NOMO-1 treated with dmso at 0.1 percent for 144 hours (cell line): ENCODE measurements at regions not wholly inside any gene's neighbourhood (a gene's known extent, or its start where the extent isn't known, plus 50 kb on each side); places are given as distances from the start of the nearest gene placed in this dataset.
"Not testable (repeated sequence)": the region's sequence is repeated elsewhere in the genome, so short reads cannot be mapped to it uniquely, and the experiment has no call there.

ENCODE experiments used
- DNase-seq: peaks from one replicate; lab custom pipeline; 2025; ENCODE audit not compliant: unreplicated experiment; lab: John Stamatoyannopoulos, UW

DNA sequence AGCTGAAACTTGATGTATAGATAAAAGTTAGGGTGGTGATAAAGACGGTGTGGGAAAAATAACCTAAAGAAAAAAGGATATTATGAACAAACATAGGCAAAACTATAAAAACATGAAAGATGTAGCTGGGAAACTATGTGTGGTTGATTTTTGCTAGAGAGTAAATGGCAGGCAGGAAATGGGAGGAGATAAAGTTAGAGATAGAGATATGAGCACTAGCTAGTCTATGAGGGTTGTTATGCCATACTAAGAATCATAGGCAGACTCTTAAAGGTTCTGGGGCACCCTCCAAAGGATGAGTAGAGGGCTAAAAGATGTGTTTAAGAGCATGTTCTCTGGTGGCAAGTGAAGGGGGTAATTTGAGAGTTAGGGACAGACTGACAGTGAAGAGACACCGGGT is 1109.2 kb downstream of the GATA3 start:
- no peak for DNase-seq

DNA sequence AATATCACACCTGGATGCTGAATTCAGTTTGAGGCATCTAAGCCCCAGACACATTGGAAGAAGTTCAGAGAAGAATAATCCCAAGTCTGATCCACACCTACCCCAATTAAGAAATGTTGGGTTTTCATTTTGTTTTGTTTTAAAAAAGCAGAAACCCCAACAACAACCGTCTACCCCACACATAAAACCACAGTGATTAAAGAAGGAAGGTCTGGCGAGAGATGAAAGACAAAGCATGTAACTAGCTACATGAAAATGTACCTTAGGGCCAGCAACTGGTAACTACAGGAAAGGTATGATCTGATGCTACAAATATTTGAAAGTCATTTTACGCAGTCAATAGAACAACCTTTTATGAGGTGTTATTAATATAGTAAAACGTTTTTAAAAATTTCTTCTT is 1112.3 kb downstream of the GATA3 start:
- DNase-seq = no peak

DNA sequence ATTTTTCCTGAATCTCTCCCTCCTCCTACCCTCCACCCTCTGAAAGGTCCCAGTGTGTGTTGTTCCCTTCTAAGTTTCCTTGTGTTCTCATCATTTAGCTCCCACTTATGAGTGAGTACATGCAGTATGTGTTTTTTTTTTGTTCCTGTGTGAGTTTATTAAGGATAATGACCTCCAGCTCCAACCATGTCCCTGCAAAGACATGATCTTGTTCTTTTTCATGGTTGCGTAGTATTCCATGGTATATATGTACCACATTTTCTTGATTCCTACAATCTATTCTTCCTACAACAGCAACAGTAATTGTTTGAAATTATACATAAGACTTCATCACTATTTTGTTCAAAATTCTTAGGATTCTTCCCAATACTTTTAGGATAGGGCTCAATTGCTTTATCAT is 1117.8 kb downstream of the GATA3 start:
- no peak for DNase-seq

GRCh38 chr10:9175200-9175599 is 1120.7 kb downstream of the GATA3 start:
- no peak for DNase-seq

GRCh38 chr10:9183197-9183880 is 1128.9 kb downstream of the GATA3 start:
- DNase-seq = not testable (repeated sequence)

DNA sequence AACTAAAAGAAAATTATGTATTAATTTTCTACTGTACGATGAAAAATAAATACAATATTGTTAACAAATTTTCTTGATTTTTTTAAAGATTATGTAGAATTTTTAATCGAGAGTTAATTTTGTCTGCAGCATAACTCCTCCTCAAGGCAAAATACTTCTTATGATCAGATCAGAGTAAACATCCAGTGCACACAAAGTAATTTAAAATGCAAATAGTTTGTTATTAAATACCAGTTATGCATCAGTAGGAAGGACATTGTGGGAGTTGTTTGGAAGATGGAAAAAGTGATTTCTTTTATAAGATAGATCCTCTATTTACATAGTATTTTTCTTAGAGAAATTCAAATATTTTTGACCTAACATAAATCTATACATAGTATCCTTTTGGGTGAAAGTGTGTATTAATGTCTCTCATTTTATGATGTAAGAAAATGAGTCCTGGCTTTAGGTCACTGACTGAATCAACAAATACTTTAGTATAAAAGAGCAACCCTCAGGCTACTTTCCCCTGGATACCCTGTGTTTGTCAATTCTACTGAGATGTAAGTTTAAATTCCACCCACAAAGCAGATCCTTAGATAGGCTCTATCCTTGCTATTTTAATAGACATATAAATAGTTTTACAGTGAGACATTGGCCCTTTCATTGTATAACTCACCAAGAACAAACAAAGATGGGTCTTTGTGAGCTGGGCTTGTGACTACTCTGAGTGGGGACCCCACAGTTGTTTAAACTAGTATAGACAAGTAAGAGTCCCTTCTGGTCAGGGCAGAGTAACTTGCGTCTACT is 1133.7 kb downstream of the GATA3 start:
- DNase-seq = no peak

DNA sequence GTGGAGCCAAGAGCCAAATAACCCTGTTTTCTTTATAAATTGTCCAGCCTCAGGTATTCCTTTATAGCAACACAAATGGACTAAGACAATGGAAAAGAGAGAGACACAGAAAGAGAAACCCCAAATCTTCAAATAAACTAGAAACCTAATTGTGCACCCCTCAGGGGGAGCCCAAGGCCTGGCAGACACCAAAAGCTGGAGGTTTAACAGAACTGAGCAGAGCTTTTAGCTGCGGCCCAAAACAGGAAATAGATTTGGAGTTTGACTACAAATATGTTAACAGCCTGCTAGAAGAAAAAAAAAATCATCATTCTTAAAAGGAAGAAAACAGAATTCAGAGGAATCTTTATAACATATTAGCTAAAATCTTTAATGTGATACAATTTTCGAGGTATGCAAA is 1135.0 kb downstream of the GATA3 start:
- DNase-seq = no peak

DNA sequence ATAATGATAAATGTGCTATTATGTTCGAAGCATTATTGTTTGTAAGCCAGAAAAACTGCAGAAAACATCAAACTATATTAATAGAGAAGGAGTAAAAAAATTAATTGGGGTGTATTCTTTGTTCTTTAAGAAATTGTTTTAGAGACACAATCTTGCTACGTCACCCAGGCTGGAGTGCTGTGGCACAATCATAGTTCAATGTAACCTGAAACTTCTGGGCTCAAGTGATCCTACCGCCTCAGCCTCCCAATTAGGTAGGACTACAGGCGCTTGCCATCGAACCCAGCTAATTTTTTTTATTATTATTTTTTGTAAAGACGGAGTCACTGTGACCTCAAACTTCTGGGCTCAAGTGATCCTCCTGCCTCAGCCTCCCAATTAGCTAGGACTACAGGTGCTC is 1138.6 kb downstream of the GATA3 start:
- DNase-seq = no peak

DNA sequence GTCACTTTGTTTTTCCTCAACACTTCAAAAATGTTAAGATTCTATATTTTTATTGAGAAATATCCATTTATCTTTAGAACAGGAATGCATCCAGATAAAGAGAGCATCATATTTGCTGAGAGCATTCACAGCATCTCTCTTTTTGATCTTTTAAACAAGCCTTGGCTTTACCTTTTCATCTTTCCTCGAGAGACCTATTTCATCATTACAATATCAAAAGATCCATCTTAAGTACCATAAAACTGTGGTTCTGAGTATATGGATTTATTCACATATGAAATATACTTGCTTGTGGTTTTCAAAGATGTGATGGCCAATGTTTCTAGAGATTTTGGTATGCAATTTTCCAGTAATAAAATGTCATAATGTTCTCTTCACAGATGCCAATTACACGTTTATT is 1140.9 kb downstream of the GATA3 start:
- no peak for DNase-seq

DNA sequence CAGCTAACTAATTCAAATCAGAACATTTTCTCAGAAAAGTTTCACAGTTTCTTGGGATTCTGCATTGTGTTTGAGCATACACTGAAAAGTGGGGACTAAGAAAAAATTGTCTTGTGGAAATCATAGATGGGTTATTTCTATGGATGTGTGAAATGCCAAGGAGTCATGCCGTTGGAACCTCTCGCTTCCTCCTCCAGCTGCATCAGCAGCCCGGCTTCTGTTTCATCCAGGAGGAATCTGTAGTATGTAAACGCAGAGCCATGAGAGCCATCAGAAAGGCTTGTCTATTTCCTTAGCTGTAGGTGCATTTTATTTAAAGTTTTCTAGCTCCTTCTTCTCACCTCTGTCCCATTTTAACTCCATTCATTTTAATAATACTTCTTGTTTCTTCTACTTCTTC is 1144.1 kb downstream of the GATA3 start:
- no peak for DNase-seq

DNA sequence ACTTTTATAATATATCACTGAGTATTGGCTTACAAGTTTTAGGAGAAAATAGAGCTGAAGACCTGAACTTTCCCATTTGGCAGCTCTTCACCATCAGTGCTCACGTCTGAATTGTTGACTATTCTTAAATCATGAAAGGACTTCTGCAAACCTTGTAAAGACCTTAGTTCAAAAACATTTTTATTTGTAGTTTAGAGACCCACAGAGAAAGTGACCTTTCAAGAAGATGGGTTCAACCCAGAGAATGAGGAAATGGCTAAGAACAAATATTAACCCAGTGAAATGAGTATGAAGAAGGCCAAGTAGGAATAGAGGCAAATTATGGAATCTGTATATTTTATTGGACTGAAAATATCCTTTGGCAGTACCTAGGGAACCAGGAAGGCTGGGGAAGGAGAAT is 1151.1 kb downstream of the GATA3 start:
- no peak for DNase-seq

GRCh38 chr10:9209105-9209798 is 1154.8 kb downstream of the GATA3 start:
- DNase-seq = no peak

DNA sequence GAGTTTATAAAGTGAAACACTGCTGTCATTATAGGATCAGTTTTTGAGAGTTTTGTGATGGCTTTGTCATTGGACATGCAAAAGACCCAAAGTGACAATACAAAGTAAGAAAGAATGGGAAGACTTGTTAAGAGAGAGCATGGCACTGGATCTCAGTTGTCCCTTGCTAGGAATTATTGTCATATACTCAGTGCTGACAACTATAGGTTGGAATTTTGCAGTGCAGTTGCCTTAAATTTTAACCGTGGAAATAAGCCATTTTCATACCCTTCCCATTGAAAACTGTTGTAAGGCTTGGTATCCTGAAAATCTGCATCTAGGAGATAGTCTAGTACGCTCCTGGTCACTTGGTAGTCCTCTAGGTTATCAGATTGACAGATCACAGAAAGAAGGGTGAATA is 1156.7 kb downstream of the GATA3 start:
- DNase-seq = no peak

DNA sequence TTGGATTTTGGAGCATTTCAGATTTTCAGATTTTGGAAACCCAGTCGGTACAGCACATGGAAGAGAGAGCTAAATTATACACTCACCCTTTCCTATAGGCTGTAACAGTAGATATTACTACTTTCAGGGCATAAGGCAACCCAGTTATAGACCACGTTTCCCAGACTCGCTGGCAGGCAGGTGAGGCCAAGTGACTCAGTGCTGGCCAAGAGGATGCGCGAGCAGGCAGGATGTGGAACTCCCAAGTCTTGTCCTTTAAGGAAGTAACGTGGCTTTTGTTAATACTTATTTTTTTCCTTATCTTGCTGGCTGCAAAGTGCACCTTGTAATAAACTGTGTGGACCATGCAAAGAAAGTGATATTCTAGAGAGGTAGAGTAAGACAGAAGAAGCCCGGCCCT is 1160.1 kb downstream of the GATA3 start:
- DNase-seq = no peak

GRCh38 chr10:9215121-9215520 is 1160.6 kb downstream of the GATA3 start:
- no peak for DNase-seq

- DNase-seq = no peak
Measured at GRCh38 chr10:9219860-9220259, 1165.4 kb downstream of the GATA3 start.

GRCh38 chr10:9222917-9223316 is 1168.4 kb downstream of the GATA3 start:
- DNase-seq = no peak

GRCh38 chr10:9227679-9228365 is 1173.3 kb downstream of the GATA3 start:
- DNase-seq = no peak

GRCh38 chr10:9228771-9229170 is 1174.3 kb downstream of the GATA3 start:
- DNase-seq = no peak

GRCh38 chr10:9229702-9230244 is 1175.3 kb downstream of the GATA3 start:
- no peak for DNase-seq

DNA sequence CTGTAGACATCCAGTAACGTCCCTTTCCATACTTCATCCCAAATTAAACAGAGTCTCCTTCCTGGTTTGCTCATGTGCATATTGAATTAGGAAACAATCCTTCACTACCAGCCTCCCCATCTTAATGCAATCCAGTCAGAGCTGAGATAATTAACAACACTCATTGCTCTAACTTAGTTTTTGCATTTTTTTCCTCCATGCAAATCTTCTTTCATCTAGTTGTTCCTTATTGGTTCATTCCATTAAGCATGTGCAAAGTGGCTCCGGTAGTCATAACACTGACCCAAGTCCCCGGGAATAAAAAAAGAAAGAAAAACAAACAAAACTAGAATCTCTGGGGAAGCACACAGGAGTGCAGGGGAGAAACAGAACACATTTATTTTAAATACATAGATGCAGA is 1176.1 kb downstream of the GATA3 start:
- no peak for DNase-seq
